ENCODE measurements at regions not wholly inside any gene's neighbourhood (a gene's known extent, or its start where the extent isn't known, plus 50 kb on each side); places are given as distances from the start of the nearest gene placed in this dataset.
"Not testable (repeated sequence)": the region's sequence is repeated elsewhere in the genome, so short reads cannot be mapped to it uniquely, and the experiment has no call there.

- TF ChIP-seq EZH2 (IDR thresholded peaks at IDR 0.05) (no peak), FOXP2 (optimal IDR thresholded peaks at IDR 0.05; ENCODE audit: control extremely low read depth, extremely low read length, insufficient read depth) (no peak), POLR2AphosphoS5 (IDR thresholded peaks at IDR 0.05; ENCODE audit: borderline replicate concordance, low read depth, low read length) (no peak)
- Histone ChIP-seq H3K9ac (ENCODE audit: insufficient read length) (no peak overlapping the region), H3K36me3 (ENCODE audit: insufficient read depth, low read length) (no peaks in the 10 kb centered on the region), H3K9me3 (ENCODE audit: low read depth, low read length) (no peaks in the 10 kb centered on the region), H3K4me3 (no peak overlapping the region), H3K27ac (no peak overlapping the region)
- no peak for DNase-seq (ENCODE audit: low read depth, low spot score)
These were observed 493.8 kb downstream of the UTRN start for GRCh38 chr6:144778773-144779492.

- Histone ChIP-seq H3K9me3 (ENCODE audit: low read depth, low read length) (no peaks in the 10 kb centered on the region), H3K27ac (no peak overlapping the region), H3K9ac (ENCODE audit: insufficient read length) (no peak overlapping the region), H3K4me3 (no peak overlapping the region), H3K36me3 (ENCODE audit: insufficient read depth, low read length) (no peaks in the 10 kb centered on the region)
- no peak for TF ChIP-seq EZH2 (IDR thresholded peaks at IDR 0.05)
- no peak for TF ChIP-seq POLR2AphosphoS5 (IDR thresholded peaks at IDR 0.05; ENCODE audit: borderline replicate concordance, low read depth, low read length)
- no peak for TF ChIP-seq FOXP2 (optimal IDR thresholded peaks at IDR 0.05; ENCODE audit: control extremely low read depth, extremely low read length, insufficient read depth)
- DNase-seq (ENCODE audit: low read depth, low spot score) = no peak
These were observed 496.7 kb downstream of the UTRN start for GRCh38 chr6:144781836-144782235.

GRCh38 chr6:144782634-144783033 lies 497.5 kb downstream of the UTRN start:
- Histone ChIP-seq H3K9ac (ENCODE audit: insufficient read length) (no peak overlapping the region), H3K4me3 (no peak overlapping the region), H3K27ac (no peak overlapping the region), H3K9me3 (ENCODE audit: low read depth, low read length) (no peaks in the 10 kb centered on the region), H3K36me3 (ENCODE audit: insufficient read depth, low read length) (no peaks in the 10 kb centered on the region)
- TF ChIP-seq FOXP2 (optimal IDR thresholded peaks at IDR 0.05; ENCODE audit: control extremely low read depth, extremely low read length, insufficient read depth) (no peak), EZH2 (IDR thresholded peaks at IDR 0.05) (no peak), POLR2AphosphoS5 (IDR thresholded peaks at IDR 0.05; ENCODE audit: borderline replicate concordance, low read depth, low read length) (no peak)
- no peak for DNase-seq (ENCODE audit: low read depth, low spot score)

GRCh38 chr6:144785056-144785455 lies 499.9 kb downstream of the UTRN start:
- no peak for DNase-seq (ENCODE audit: low read depth, low spot score)
- H3K4me3 ChIP-seq = no peak overlapping the region
- no peak for TF ChIP-seq FOXP2 (optimal IDR thresholded peaks at IDR 0.05; ENCODE audit: control extremely low read depth, extremely low read length, insufficient read depth)
- TF ChIP-seq POLR2AphosphoS5 (IDR thresholded peaks at IDR 0.05; ENCODE audit: borderline replicate concordance, low read depth, low read length) = no peak
- TF ChIP-seq EZH2 (IDR thresholded peaks at IDR 0.05) = no peak
- no peak overlapping the region for H3K9ac ChIP-seq (ENCODE audit: insufficient read length)
- no peak overlapping the region for H3K27ac ChIP-seq
- no peaks in the 10 kb centered on the region for H3K9me3 ChIP-seq (ENCODE audit: low read depth, low read length)
- H3K36me3 ChIP-seq (ENCODE audit: insufficient read depth, low read length) = no peaks in the 10 kb centered on the region

- Histone ChIP-seq H3K4me3 (no peak overlapping the region), H3K9ac (ENCODE audit: insufficient read length) (no peak overlapping the region), H3K27ac (no peak overlapping the region), H3K9me3 (ENCODE audit: low read depth, low read length) (no peaks in the 10 kb centered on the region), H3K36me3 (ENCODE audit: insufficient read depth, low read length) (no peaks in the 10 kb centered on the region)
- DNase-seq (ENCODE audit: low read depth, low spot score) = no peak
- no peak for TF ChIP-seq POLR2AphosphoS5 (IDR thresholded peaks at IDR 0.05; ENCODE audit: borderline replicate concordance, low read depth, low read length)
- no peak for TF ChIP-seq EZH2 (IDR thresholded peaks at IDR 0.05)
These were observed 501.7 kb downstream of the UTRN start for GRCh38 chr6:144786825-144787224.

- Histone ChIP-seq H3K9me3 (ENCODE audit: low read depth, low read length) (no peaks in the 10 kb centered on the region), H3K36me3 (ENCODE audit: insufficient read depth, low read length) (no peaks in the 10 kb centered on the region), H3K9ac (ENCODE audit: insufficient read length) (no peak overlapping the region), H3K4me3 (no peak overlapping the region), H3K27ac (no peak overlapping the region)
- no peak for TF ChIP-seq EZH2 (IDR thresholded peaks at IDR 0.05)
- TF ChIP-seq FOXP2 (optimal IDR thresholded peaks at IDR 0.05; ENCODE audit: control extremely low read depth, extremely low read length, insufficient read depth) = no peak
- no peak for TF ChIP-seq POLR2AphosphoS5 (IDR thresholded peaks at IDR 0.05; ENCODE audit: borderline replicate concordance, low read depth, low read length)
- no peak for DNase-seq (ENCODE audit: low read depth, low spot score)
These were observed 508.6 kb downstream of the UTRN start for GRCh38 chr6:144793744-144794143.

- H3K27ac ChIP-seq; H3K4me3 ChIP-seq; H3K9ac ChIP-seq (ENCODE audit: insufficient read length); H3K36me3 ChIP-seq (ENCODE audit: insufficient read depth, low read length); DNase-seq (ENCODE audit: low read depth, low spot score); H3K9me3 ChIP-seq (ENCODE audit: low read depth, low read length): not testable (repeated sequence)
These were observed 509.9 kb downstream of the UTRN start for GRCh38 chr6:144795022-144795421.

- Histone ChIP-seq H3K27ac (no peak overlapping the region), H3K36me3 (ENCODE audit: insufficient read depth, low read length) (no peaks in the 10 kb centered on the region), H3K4me3 (no peak overlapping the region), H3K9me3 (ENCODE audit: low read depth, low read length) (no peaks in the 10 kb centered on the region), H3K9ac (ENCODE audit: insufficient read length) (no peak overlapping the region)
- DNase-seq (ENCODE audit: low read depth, low spot score) = no peak
- no peak for TF ChIP-seq FOXP2 (optimal IDR thresholded peaks at IDR 0.05; ENCODE audit: control extremely low read depth, extremely low read length, insufficient read depth)
- TF ChIP-seq EZH2 (IDR thresholded peaks at IDR 0.05) = no peak
- TF ChIP-seq POLR2AphosphoS5 (IDR thresholded peaks at IDR 0.05; ENCODE audit: borderline replicate concordance, low read depth, low read length) = no peak
These were observed 510.9 kb downstream of the UTRN start for GRCh38 chr6:144796070-144796469.

GRCh38 chr6:144797881-144798589 lies 512.9 kb downstream of the UTRN start:
- H3K27ac ChIP-seq = no peak overlapping the region
- DNase-seq (ENCODE audit: low read depth, low spot score) = no peak

More at GRCh38 chr6:144797881-144798589, 512.9 kb downstream of the UTRN start:
- Histone ChIP-seq H3K9ac (ENCODE audit: insufficient read length) (no peak overlapping the region), H3K36me3 (ENCODE audit: insufficient read depth, low read length) (no peaks in the 10 kb centered on the region), H3K4me3 (no peak overlapping the region), H3K9me3 (ENCODE audit: low read depth, low read length) (no peaks in the 10 kb centered on the region)
- TF ChIP-seq FOXP2 (optimal IDR thresholded peaks at IDR 0.05; ENCODE audit: control extremely low read depth, extremely low read length, insufficient read depth) (no peak), POLR2AphosphoS5 (IDR thresholded peaks at IDR 0.05; ENCODE audit: borderline replicate concordance, low read depth, low read length) (no peak), EZH2 (IDR thresholded peaks at IDR 0.05) (no peak)

Measured in SK-N-MC (cell line).